Vagina (tissue), 2 donors: ENCODE measurements at regions not wholly inside any gene's neighbourhood (a gene's known extent, or its start where the extent isn't known, plus 50 kb on each side); places are given as distances from the start of the nearest gene placed in this dataset.

Experiments used
- DNase-seq, 2 donors: peaks; one replicate each; pipeline ENCODE4 v3.0.0-alpha.2; 2017; ENCODE audit errors: extremely low spot score in 2 of 2
- H3K27ac ChIP-seq: fragments of 200-600 bp; sonication (generic); one replicate; pipeline ENCODE4 v1.5.1; 2019
- H3K27me3 ChIP-seq: fragments of 200-600 bp; sonication (generic); one replicate; pipeline ENCODE4 v1.5.1; 2019
- H3K36me3 ChIP-seq, 2 donors: fragments of 200-600 bp; sonication (generic); one replicate each; pipeline ENCODE4 v1.5.1; 2017 to 2019
- H3K4me1 ChIP-seq: fragments of 200-600 bp; sonication (generic); one replicate; pipeline ENCODE4 v1.5.1; 2019
- H3K4me3 ChIP-seq, 2 donors: fragments of 200-600 bp; sonication (generic); 1 replicate in 1 of 2; 2 replicates in 1 of 2; pipeline ENCODE4 v1.5.1; 2016 to 2019
- H3K9me3 ChIP-seq: fragments of 200-600 bp; sonication (generic); one replicate; pipeline ENCODE4 v1.5.1; 2019
- CTCF ChIP-seq, 3 experiments: fragments of 450-650 bp in 2 of 3; fragments of 200-600 bp in 1 of 3; sonication (generic) in 1 of 3; IDR thresholded peaks; one replicate each; pipeline ENCODE4 v1.5.1; 2017 to 2019; ENCODE audit warnings: antibody characterized with exemption in 3 of 3, mild to moderate bottlenecking in 2 of 3, moderate library complexity in 2 of 3
- POLR2A ChIP-seq, 2 donors: fragments of 450-650 bp; IDR thresholded peaks; one replicate each; pipeline ENCODE4 v1.6.1; 2017; ENCODE audit warnings: antibody characterized with exemption in 2 of 2, mild to moderate bottlenecking in 2 of 2, moderate library complexity in 2 of 2
- POLR2AphosphoS5 ChIP-seq, 2 donors: sonication (generic); formaldehyde crosslinking; IDR thresholded peaks; one replicate each; pipeline ENCODE4 v1.9.0; 2017; ENCODE audit warnings: antibody characterized with exemption in 2 of 2, mild to moderate bottlenecking in 2 of 2, low read depth in 1 of 2; ENCODE audit not compliant: insufficient read depth in 1 of 2
- intact Hi-C: fragments of 100-400 bp; cut with DNase I; formaldehyde crosslinking; loops from one replicate; pipeline ENCODE4 v1.15.1; 2023

GRCh38 chr10:4683838-4684237, 142.2 kb upstream of the AKR1E2 start:
- no peaks in the 10 kb centered on the region for H3K36me3 ChIP-seq
- TF ChIP-seq POLR2A (IDR thresholded peaks at IDR 0.05) (no peak), CTCF (IDR thresholded peaks at IDR 0.05) (no peak), POLR2AphosphoS5 (IDR thresholded peaks at IDR 0.05; ENCODE audit: insufficient read depth in 1 of 2, low read depth in 1 of 2) (no peak)
- peaks cover 11% of the 10 kb centered on the region for H3K4me1 ChIP-seq
- no peak overlapping the region for H3K4me3 ChIP-seq
- H3K9me3 ChIP-seq: no peaks in the 10 kb centered on the region
- no peaks in the 10 kb centered on the region for H3K27me3 ChIP-seq
- no peak for DNase-seq
- intact Hi-C loops: no loop called here
- no peak overlapping the region for H3K27ac ChIP-seq

GRCh38 chr10:4683137-4683536, 142.9 kb upstream of the AKR1E2 start:
- Histone ChIP-seq H3K27ac (no peak overlapping the region), H3K27me3 (no peaks in the 10 kb centered on the region), H3K36me3 (no peaks in the 10 kb centered on the region), H3K4me1 (peaks cover 13% of the 10 kb centered on the region), H3K9me3 (no peaks in the 10 kb centered on the region), H3K4me3 (no peak overlapping the region)
- intact Hi-C loops: no loop called here
- TF ChIP-seq CTCF (IDR thresholded peaks at IDR 0.05): no peak
- no peak for TF ChIP-seq POLR2AphosphoS5 (IDR thresholded peaks at IDR 0.05; ENCODE audit: insufficient read depth in 1 of 2, low read depth in 1 of 2)
- TF ChIP-seq POLR2A (IDR thresholded peaks at IDR 0.05): no peak
- DNase-seq: no peak

GRCh38 chr10:4678951-4679671, 146.9 kb upstream of the AKR1E2 start:
- Histone ChIP-seq H3K4me1 (peaks cover 20% of the 10 kb centered on the region), H3K27me3 (no peaks in the 10 kb centered on the region), H3K4me3 (no peak overlapping the region), H3K9me3 (no peaks in the 10 kb centered on the region), H3K36me3 (no peaks in the 10 kb centered on the region), H3K27ac (peak overlapping the region; percentile 79)
- DNase-seq: no peak
- intact Hi-C loops: no loop called here
- TF ChIP-seq CTCF (IDR thresholded peaks at IDR 0.05): no peak
- no peak for TF ChIP-seq POLR2AphosphoS5 (IDR thresholded peaks at IDR 0.05; ENCODE audit: insufficient read depth in 1 of 2, low read depth in 1 of 2)
- no peak for TF ChIP-seq POLR2A (IDR thresholded peaks at IDR 0.05)

- Histone ChIP-seq H3K4me1 (peaks cover 20% of the 10 kb centered on the region), H3K9me3 (no peaks in the 10 kb centered on the region), H3K27me3 (no peaks in the 10 kb centered on the region), H3K27ac (peak overlapping the region; percentile 79), H3K4me3 (peak overlapping the region in 1 of 2 donors; percentile 9), H3K36me3 (no peaks in the 10 kb centered on the region)
- TF ChIP-seq POLR2AphosphoS5 (IDR thresholded peaks at IDR 0.05; ENCODE audit: insufficient read depth in 1 of 2, low read depth in 1 of 2) (peak; percentile 38 to 64), POLR2A (IDR thresholded peaks at IDR 0.05) (no peak)
- intact Hi-C loops: no loop called here
- no peak for DNase-seq
Observed at GRCh38 chr10:4678023-4678950, 147.7 kb upstream of the AKR1E2 start.

GRCh38 chr10:4677296-4678021, 148.5 kb upstream of the AKR1E2 start:
- DNase-seq: no peak
- intact Hi-C loops: no loop called here
- Histone ChIP-seq H3K27ac (peak overlapping the region; percentile 79), H3K27me3 (no peaks in the 10 kb centered on the region), H3K9me3 (no peaks in the 10 kb centered on the region), H3K4me1 (peaks cover 20% of the 10 kb centered on the region), H3K36me3 (no peaks in the 10 kb centered on the region), H3K4me3 (peak overlapping the region in 1 of 2 donors; percentile 9)
- TF ChIP-seq CTCF (IDR thresholded peaks at IDR 0.05) (no peak), POLR2A (IDR thresholded peaks at IDR 0.05) (no peak), POLR2AphosphoS5 (IDR thresholded peaks at IDR 0.05; ENCODE audit: insufficient read depth in 1 of 2, low read depth in 1 of 2) (peak in 1 of 2 donors; percentile 86)
